H1 (cell line): ENCODE measurements at regions not wholly inside any gene's neighbourhood (a gene's known extent, or its start where the extent isn't known, plus 50 kb on each side); places are given as distances from the start of the nearest gene placed in this dataset.

Source experiments
- CTCF ChIA-PET: fragments of 300-600 bp; sonication (Branson Sonifier 250); formaldehyde crosslinking; loops from one replicate; lab custom pipeline; 2021; ENCODE audit not compliant: partially characterized antibody; lab: Charles Lee
- POLR2A ChIA-PET: fragments of 300-600 bp; sonication (Branson Sonifier 250); formaldehyde crosslinking; loops from one replicate; lab custom pipeline; 2021; ENCODE audit warnings: inconsistent platforms; ENCODE audit not compliant: partially characterized antibody; lab: Charles Lee
- DNase-seq, 2 experiments: peaks; one replicate each; pipeline versions ENCODE4 v3.0.0 to v3.0.0-alpha.2; 2010 to 2022; ENCODE audit warnings: low spot score in 2 of 2, low read depth in 1 of 2, mixed read lengths in 1 of 2
- FAIRE-seq: peaks from 2 replicates; lab custom pipeline; 2011; peaks lifted over from hg19 to GRCh38; lab: Jason Lieb, UNC
- H2AFZ ChIP-seq: 2 replicates; pipeline ENCODE4 v1.8.1; 2012; ENCODE audit warnings: low read length, inconsistent platforms
- H2AK5ac ChIP-seq: 2 replicates; pipeline ENCODE4 v1.6.1; 2013; ENCODE audit warnings: low read depth, low read length
- H2BK120ac ChIP-seq: replicated peaks from 2 replicates; pipeline ENCODE3; 2013; ENCODE audit warnings: low read depth, low read length, inconsistent platforms
- H2BK12ac ChIP-seq: 2 replicates; pipeline ENCODE4 v1.6.1; 2013; ENCODE audit warnings: low read depth, low read length
- H2BK15ac ChIP-seq: 2 replicates; pipeline ENCODE4 v1.6.1; 2013; ENCODE audit warnings: low read length
- H2BK20ac ChIP-seq: 2 replicates; pipeline ENCODE4 v1.6.1; 2013; ENCODE audit warnings: low read length
- H2BK5ac ChIP-seq: 2 replicates; pipeline ENCODE4 v1.6.1; 2013; ENCODE audit warnings: low read depth, low read length
- H3K14ac ChIP-seq: 2 replicates; pipeline ENCODE4 v1.6.1; 2013; ENCODE audit warnings: inconsistent platforms; ENCODE audit not compliant: insufficient read length
- H3K18ac ChIP-seq: 2 replicates; pipeline ENCODE4 v1.6.1; 2013; ENCODE audit warnings: low read length; ENCODE audit errors: extremely low read depth
- H3K23ac ChIP-seq: 2 replicates; pipeline ENCODE4 v1.6.1; 2013; ENCODE audit warnings: inconsistent platforms; ENCODE audit not compliant: insufficient read length
- H3K23me2 ChIP-seq: 2 replicates; pipeline ENCODE4 v1.6.1; 2013; ENCODE audit warnings: low read depth, low read length
- H3K27ac ChIP-seq: 2 replicates; pipeline ENCODE4 v1.6.1; 2011; ENCODE audit warnings: low read depth, low read length, inconsistent platforms
- H3K27me3 ChIP-seq, 4 experiments: replicated peaks in 1 of 4; 1 replicate in 1 of 4; 2 replicates in 3 of 4; pipeline versions ENCODE4 v1.6.1 to v1.8.1; 2011 to 2013; ENCODE audit warnings: low read length in 3 of 4, mild to moderate bottlenecking in 3 of 4, inconsistent platforms in 2 of 4, mixed read lengths in 2 of 4, moderate library complexity in 1 of 4; ENCODE audit not compliant: control insufficient read depth in 3 of 4, insufficient read depth in 3 of 4; ENCODE audit errors: extremely low read depth in 1 of 4
- H3K36me3 ChIP-seq, 4 experiments: 2 replicates each; pipeline versions ENCODE4 v1.6.1 to v1.8.1; 2011 to 2013; ENCODE audit warnings: mild to moderate bottlenecking in 4 of 4, low read length in 3 of 4, moderate library complexity in 2 of 4, control low read depth in 1 of 4, inconsistent platforms in 1 of 4; ENCODE audit not compliant: insufficient read depth in 4 of 4, control insufficient read depth in 2 of 4
- H3K4ac ChIP-seq: replicated peaks from 2 replicates; pipeline ENCODE3; 2013; ENCODE audit warnings: low read length, low read depth, mixed read lengths, inconsistent platforms; ENCODE audit not compliant: insufficient read length
- H3K4me1 ChIP-seq, 4 experiments: replicated peaks in 1 of 4; 1 replicate in 1 of 4; 2 replicates in 3 of 4; pipeline versions ENCODE4 v1.6.1 to v1.8.1; 2011 to 2013; ENCODE audit warnings: low read length in 3 of 4, inconsistent platforms in 2 of 4, mixed read lengths in 1 of 4; ENCODE audit not compliant: insufficient read depth in 4 of 4, control insufficient read depth in 3 of 4
- H3K4me2 ChIP-seq, 2 experiments: 2 replicates each; pipeline versions ENCODE4 v1.6.1 to v1.8.1; 2011 to 2013; ENCODE audit warnings: low read depth in 2 of 2, low read length in 2 of 2, control low read depth in 1 of 2, inconsistent platforms in 1 of 2, mild to moderate bottlenecking in 1 of 2; ENCODE audit not compliant: insufficient read depth in 1 of 2
- H3K4me3 ChIP-seq, 4 experiments: fragments of 200-600, 300-600 bp in 1 of 4; sonication (generic), shearing (Covaris generic), sonication (Bioruptor Twin) in 1 of 4; 2 replicates each; pipeline versions ENCODE4 v1.5.1 to v1.8.1; 2011 to 2016; ENCODE audit warnings: low read length in 4 of 4, low read depth in 3 of 4, control low read depth in 2 of 4, inconsistent platforms in 2 of 4, mild to moderate bottlenecking in 2 of 4, mixed read lengths in 1 of 4, moderate library complexity in 1 of 4; ENCODE audit not compliant: insufficient read depth in 2 of 4; ENCODE audit errors: extremely low read depth in 1 of 4
- H3K56ac ChIP-seq: replicated peaks from 2 replicates; pipeline ENCODE3; 2013; ENCODE audit warnings: low read depth, mild to moderate bottlenecking, mixed read lengths, low read length, inconsistent platforms; ENCODE audit not compliant: insufficient read length
- H3K79me1 ChIP-seq: 2 replicates; pipeline ENCODE4 v1.6.1; 2013; ENCODE audit warnings: low read depth, low read length, control low read depth
- H3K79me2 ChIP-seq, 2 experiments: 2 replicates each; pipeline versions ENCODE4 v1.6.1 to v1.8.1; 2012 to 2013; ENCODE audit warnings: low read length in 2 of 2, mild to moderate bottlenecking in 2 of 2, inconsistent platforms in 1 of 2; ENCODE audit not compliant: insufficient read depth in 2 of 2, control insufficient read depth in 1 of 2
- H3K9ac ChIP-seq, 4 experiments: replicated peaks in 1 of 4; 1 replicate in 1 of 4; 2 replicates in 3 of 4; pipeline versions ENCODE4 v1.6.1 to v1.8.1; 2011 to 2013; ENCODE audit warnings: low read depth in 3 of 4, low read length in 3 of 4, control low read depth in 2 of 4, mild to moderate bottlenecking in 2 of 4, moderate library complexity in 2 of 4, inconsistent platforms in 1 of 4; ENCODE audit errors: extremely low read depth in 1 of 4
- H3K9me3 ChIP-seq, 2 experiments: 2 replicates each; pipeline versions ENCODE4 v1.6.1 to v1.8.1; 2012 to 2013; ENCODE audit warnings: mild to moderate bottlenecking in 2 of 2, moderate library complexity in 2 of 2, control low read depth in 1 of 2, inconsistent platforms in 1 of 2, low read depth in 1 of 2, low read length in 1 of 2, mixed read lengths in 1 of 2; ENCODE audit not compliant: insufficient read depth in 2 of 2
- H4K20me1 ChIP-seq, 2 experiments: replicated peaks in 1 of 2; 2 replicates each; pipeline versions ENCODE3 to v1.8.1; 2011 to 2013; ENCODE audit warnings: inconsistent platforms in 2 of 2, low read length in 2 of 2, mild to moderate bottlenecking in 1 of 2; ENCODE audit not compliant: insufficient read depth in 2 of 2, control insufficient read depth in 1 of 2
- H4K5ac ChIP-seq: 2 replicates; pipeline ENCODE4 v1.6.1; 2013; ENCODE audit warnings: low read length, low read depth, mixed read lengths, inconsistent platforms; ENCODE audit not compliant: insufficient read length
- H4K8ac ChIP-seq: 2 replicates; pipeline ENCODE4 v1.8.0; 2013; ENCODE audit warnings: mild to moderate bottlenecking, moderate library complexity, low read length, inconsistent platforms; ENCODE audit not compliant: insufficient read depth; ENCODE audit errors: extremely low read depth
- H4K91ac ChIP-seq: replicated peaks from 2 replicates; pipeline ENCODE3; 2013; ENCODE audit warnings: low read length, mixed read lengths, inconsistent platforms; ENCODE audit not compliant: insufficient read length
- CHD2 ChIP-seq: IDR thresholded peaks from 2 replicates; pipeline ENCODE4 v1.6.1; 2012; ENCODE audit warnings: low read length, improper control_type of control experiment
- CREB1 ChIP-seq: IDR thresholded peaks from 2 replicates; pipeline ENCODE4 v1.6.1; 2012; ENCODE audit warnings: inconsistent platforms
- E2F6 ChIP-seq: IDR thresholded peaks from 2 replicates; pipeline ENCODE4 v1.6.1; 2012; ENCODE audit warnings: inconsistent platforms
- GTF2F1 ChIP-seq: IDR thresholded peaks from 2 replicates; pipeline ENCODE4 v1.6.1; 2012; ENCODE audit warnings: low read depth, low read length, improper control_type of control experiment, borderline replicate concordance
- HDAC6 ChIP-seq: IDR thresholded peaks from one replicate; pipeline ENCODE4 v1.7.1; 2012; ENCODE audit warnings: low read depth, mild to moderate bottlenecking, inconsistent platforms, low read length, moderate library complexity
- KDM4A ChIP-seq: IDR thresholded peaks from one replicate; pipeline ENCODE4 v1.7.1; 2012; ENCODE audit warnings: low read depth, mild to moderate bottlenecking, moderate library complexity, low read length, inconsistent platforms; ENCODE audit not compliant: severe bottlenecking
- PHF8 ChIP-seq: fragments of 200-600 bp; sonication (generic); conservative IDR thresholded peaks from 2 replicates; pipeline ENCODE4 v1.7.1; 2012; ENCODE audit warnings: low read depth, mild to moderate bottlenecking, inconsistent platforms, low read length, moderate library complexity
- RNF2 ChIP-seq: fragments of 200-900, 300-1000 bp; sonication (generic); IDR thresholded peaks from 2 replicates; pipeline ENCODE4 v1.7.1; 2016; ENCODE audit warnings: borderline replicate concordance, low read depth, mild to moderate bottlenecking, antibody characterized with exemption, low read length; ENCODE audit not compliant: poor library complexity, severe bottlenecking; ENCODE audit errors: missing control alignments
- SP2 ChIP-seq: IDR thresholded peaks from 2 replicates; pipeline ENCODE4 v1.6.1; 2012; ENCODE audit warnings: mild to moderate bottlenecking, low read length, inconsistent platforms
- SUZ12 ChIP-seq: fragments of 200-600 bp; sonication (generic); IDR thresholded peaks from 2 replicates; pipeline ENCODE4 v1.6.1; 2012; ENCODE audit warnings: mild to moderate bottlenecking, inconsistent platforms, low read length, moderate library complexity, mixed read lengths
- TAF7 ChIP-seq: optimal IDR thresholded peaks from 2 replicates; pipeline ENCODE3; 2011; ENCODE audit warnings: low read depth, mild to moderate bottlenecking, inconsistent platforms, low read length, moderate library complexity, borderline replicate concordance
- YY1 ChIP-seq: IDR thresholded peaks from 2 replicates; pipeline ENCODE4 v1.6.1; 2011; ENCODE audit warnings: low read depth, mild to moderate bottlenecking, low read length
- ZNF274 ChIP-seq: IDR thresholded peaks from 2 replicates; pipeline ENCODE4 v1.7.0; 2012; ENCODE audit warnings: low read length, borderline replicate concordance; ENCODE audit errors: extremely low read depth

- no peak for FAIRE-seq
- no peaks in the 10 kb centered on the region for H3K36me3 ChIP-seq
- no peak overlapping the region for H2BK20ac ChIP-seq
- TF ChIP-seq SUZ12 (no peak), RNF2 (no peak), ZNF274 (no peak), E2F6 (no peak), CHD2 (no peak), CREB1 (no peak), TAF7 (no peak), GTF2F1 (no peak), YY1 (no peak), KDM4A (no peak), PHF8 (no peak), SP2 (no peak), HDAC6 (no peak)
- H3K27ac ChIP-seq, result no peak overlapping the region
- no peak for DNase-seq
- H3K9me3 ChIP-seq, result peaks cover 2 to 4% of the 10 kb centered on the region in 2 experiments; a peak in 2 of 4 replicates
- ChIA-PET POLR2A (no interaction called here), CTCF (interaction anchor here (0.6 to 1.0 kb wide), 2 partner anchors 15 to 32 kb away, joined by 3 read pairs; no protein-coding TSS in a partner anchor)
- no peaks in the 10 kb centered on the region for H3K79me2 ChIP-seq
- H4K5ac ChIP-seq, result no peak overlapping the region
- no peaks in the 10 kb centered on the region for H3K27me3 ChIP-seq
- no peak overlapping the region for H3K9ac ChIP-seq
- H2BK15ac ChIP-seq, result no peak overlapping the region
- no peaks in the 10 kb centered on the region for H3K23me2 ChIP-seq
- no peak overlapping the region for H3K56ac ChIP-seq
- H3K79me1 ChIP-seq, result no peaks in the 10 kb centered on the region
- no peak overlapping the region for H3K14ac ChIP-seq
- no peak overlapping the region for H3K4me3 ChIP-seq
- no peak overlapping the region for H2BK12ac ChIP-seq
- H4K20me1 ChIP-seq, result no peaks in the 10 kb centered on the region
- H2AFZ ChIP-seq, result no peak overlapping the region
- H3K4me1 ChIP-seq, result no peaks in the 10 kb centered on the region
- H3K23ac ChIP-seq, result no peak overlapping the region
- no peak overlapping the region for H3K4me2 ChIP-seq
- H3K4ac ChIP-seq, result no peak overlapping the region
- H2AK5ac ChIP-seq, result no peak overlapping the region
- no peak overlapping the region for H3K18ac ChIP-seq
- no peak overlapping the region for H2BK120ac ChIP-seq
- no peak overlapping the region for H4K8ac ChIP-seq
- H4K91ac ChIP-seq, result no peak overlapping the region
- H2BK5ac ChIP-seq, result no peak overlapping the region
These were observed 186.0 kb downstream of the KCTD15 start for GRCh38 chr19:33982706-33983105.
